ENCODE measurements at regions not wholly inside any gene's neighbourhood (a gene's known extent, or its start where the extent isn't known, plus 50 kb on each side); places are given as distances from the start of the nearest gene placed in this dataset.

DNA sequence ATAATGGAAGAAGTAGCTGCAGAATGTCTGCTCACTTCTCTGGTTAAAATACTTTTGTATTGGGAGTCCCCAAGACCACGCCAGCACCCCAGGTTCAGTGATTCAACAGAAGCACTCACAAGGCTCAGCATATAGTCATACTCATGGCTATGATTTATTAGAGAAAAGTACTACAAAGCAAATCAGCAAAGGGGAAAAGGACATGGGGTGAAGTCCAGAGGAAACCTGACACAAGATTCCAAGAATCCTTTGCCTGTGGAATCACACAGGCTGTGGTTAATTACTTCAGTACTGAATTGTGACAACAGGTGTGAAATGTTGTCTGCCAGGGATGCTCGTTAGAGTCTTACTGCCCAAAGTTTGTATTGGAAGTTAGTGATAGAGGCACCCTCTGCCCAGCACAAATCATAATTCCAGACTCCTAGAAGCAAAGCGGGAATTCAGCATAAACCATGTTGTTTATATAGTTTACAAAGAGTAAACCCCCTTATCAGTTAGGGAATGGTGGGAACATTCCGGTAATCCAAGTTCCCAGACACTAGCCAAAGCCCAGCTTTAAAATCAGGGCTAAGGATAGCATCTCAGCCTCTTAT lies 79.4 kb downstream of the HYCC1 start:
- H3K4me1 Mint-ChIP-seq, result peaks cover 6 to 17% of the 10 kb centered on the region in 2 experiments
- peaks cover 2 to 8% (median 6%) of the 10 kb centered on the region in 3 experiments; a peak in 5 of 7 replicates for H3K36me3 Mint-ChIP-seq (ENCODE audit: insufficient read depth in 1 of 3, low read depth in 3 of 3)
- H3K23me2 ChIP-seq (ENCODE audit: insufficient read length, low read depth, low read length, poor library complexity, severe bottlenecking), result no peaks in the 10 kb centered on the region
- no peaks in the 10 kb centered on the region for H3K79me2 ChIP-seq (ENCODE audit: insufficient read depth, low read length)
- H3K4me3 Mint-ChIP-seq, result no peak overlapping the region
- H4K91ac ChIP-seq (ENCODE audit: insufficient read length, low read depth, low read length), result no peak overlapping the region
- no peak overlapping the region for H3K27ac ChIP-seq (ENCODE audit: insufficient read length, low read depth, low read length)
- no peaks in the 10 kb centered on the region for H3K27me3 Mint-ChIP-seq (ENCODE audit: low read depth)
- H3K9me3 ChIP-seq (ENCODE audit: control insufficient read depth, low read depth, low read length), result no peaks in the 10 kb centered on the region
- H4K5ac ChIP-seq (ENCODE audit: insufficient read length, low read depth, low read length), result no peak overlapping the region
- H3K14ac ChIP-seq (ENCODE audit: insufficient read depth, low read length), result no peak overlapping the region
- H3K27me3 ChIP-seq (ENCODE audit: insufficient read depth, low read length), result no peaks in the 10 kb centered on the region
- H3K9ac ChIP-seq (ENCODE audit: extremely low read depth, insufficient read length, low read length), result no peak overlapping the region
- WGBS (ENCODE audit: extremely low coverage, insufficient read length, low lambda C conversion rate), result no CpG with 5 or more reads among the region's 4 CpGs
- H4K20me1 ChIP-seq (ENCODE audit: control insufficient read depth, insufficient read depth, insufficient read length), result no peaks in the 10 kb centered on the region
- no peak overlapping the region for H2AFZ ChIP-seq (ENCODE audit: low read length)
- H4K8ac ChIP-seq (replicated peaks; ENCODE audit: insufficient read length, low read depth, low read length), result no peak overlapping the region
- no peaks in the 10 kb centered on the region for H3K4me1 ChIP-seq (ENCODE audit: insufficient read depth, low read length)
- no peak overlapping the region for H3K56ac ChIP-seq (ENCODE audit: insufficient read length, low read depth, low read length)
- no peak overlapping the region for H2BK15ac ChIP-seq (ENCODE audit: low read depth, low read length)
- no peak for TF ChIP-seq CTCF (conservative IDR thresholded peaks at IDR 0.05)
- H3K9me3 Mint-ChIP-seq, result peaks cover 6 to 8% of the 10 kb centered on the region in 2 experiments; a peak in 4 of 5 replicates
- H3K4ac ChIP-seq (ENCODE audit: low read depth, low read length), result no peak overlapping the region
- no peak overlapping the region for H3K18ac ChIP-seq (ENCODE audit: insufficient read length, low read depth, low read length)
- H2BK20ac ChIP-seq (ENCODE audit: low read depth, low read length, poor library complexity, severe bottlenecking), result no peak overlapping the region
- no peaks in the 10 kb centered on the region for H3K79me1 ChIP-seq (ENCODE audit: insufficient read depth, low read depth, low read length, poor library complexity, severe bottlenecking)
- no peak overlapping the region for H3K23ac ChIP-seq (ENCODE audit: insufficient read length, low read depth, low read length)
- no peak for DNase-seq
- H3T11ph ChIP-seq (ENCODE audit: low read length), result no peak overlapping the region
- no peak overlapping the region for H2BK12ac ChIP-seq (ENCODE audit: insufficient read length, low read depth, low read length)
- peak overlapping the region in 1 of 3 experiments; percentile 45; a peak in 3 of 7 replicates for H3K27ac Mint-ChIP-seq
- no peak overlapping the region for H2BK120ac ChIP-seq (ENCODE audit: low read depth, low read length, poor library complexity, severe bottlenecking)
- no peak overlapping the region for H2BK5ac ChIP-seq (ENCODE audit: insufficient read length, low read length)
- H2AK5ac ChIP-seq (ENCODE audit: insufficient read length, low read length), result no peak overlapping the region
- H3K4me2 ChIP-seq (ENCODE audit: insufficient read depth, insufficient read length, low read length), result no peak overlapping the region
